Psoas muscle (tissue), 7 donors: ENCODE measurements at regions not wholly inside any gene's neighbourhood (a gene's known extent, or its start where the extent isn't known, plus 50 kb on each side); places are given as distances from the start of the nearest gene placed in this dataset.
A peak's percentile ranks its signal among the peaks of the same experiment; 100 is the strongest.

Source experiments
- ATAC-seq, 4 donors: fragments of 200-7000 bp; cut with Tn5 transposase; one replicate each; pipeline ENCODE4 v1.9.1; 2020; ENCODE audit warnings: moderate library complexity in 3 of 4, mild to moderate bottlenecking in 2 of 4
- DNase-seq, 2 donors: peaks; one replicate each; pipeline ENCODE4 v3.0.0-alpha.2; 2020
- H3K27ac ChIP-seq: fragments of 200-600 bp; one replicate; pipeline ENCODE4 v1.8.0; 2022
- H3K27me3 ChIP-seq, 3 donors: fragments of 200-600 bp in 1 of 3; one replicate each; pipeline versions ENCODE4 v1.6.1 to v1.8.0; 2013 to 2022; ENCODE audit warnings: low read length in 2 of 3, mild to moderate bottlenecking in 2 of 3, moderate library complexity in 1 of 3; ENCODE audit not compliant: insufficient read depth in 3 of 3
- H3K36me3 ChIP-seq, 2 donors: fragments of 200-600 bp in 1 of 2; one replicate each; pipeline versions ENCODE4 v1.6.1 to v1.8.0; 2013 to 2022; ENCODE audit warnings: low read depth in 1 of 2, mild to moderate bottlenecking in 1 of 2, moderate library complexity in 1 of 2; ENCODE audit not compliant: insufficient read depth in 1 of 2
- H3K4me1 ChIP-seq: fragments of 200-600 bp; one replicate; pipeline ENCODE4 v1.8.0; 2022
- H3K4me3 ChIP-seq: fragments of 200-600 bp; one replicate; pipeline ENCODE4 v1.8.0; 2022; ENCODE audit warnings: mild to moderate bottlenecking
- H3K9me3 ChIP-seq: fragments of 200-600 bp; one replicate; pipeline ENCODE4 v1.8.0; 2022
- CTCF ChIP-seq: fragments of 200-600 bp; IDR thresholded peaks from one replicate; pipeline ENCODE4 v1.8.0; 2022; ENCODE audit warnings: antibody characterized with exemption
- WGBS, 3 donors: extraction: QIAGEN DNeasy Blood & Tissue Kit; methylation state at CpG; one replicate each; pipeline versions ENCODE4 v1.1.6 to v1.1.7; 2013; 5-methylcytosine and 5-hydroxymethylcytosine counted together
- intact Hi-C, 2 donors: fragments of 100-400 bp; cut with DNase I; formaldehyde crosslinking; loops; one replicate each; pipeline versions ENCODE4 v1.11.0 to v1.14.2; 2022
- donor health status: healthy with polysubstance abuse.
- donor health status: DM: no; HTN: no; CAD: no; lungs with moderate emphysema.
- donor health status: Bipolar disorder and iron deficiency.
- donor health status: healthy.
- donor health status: DM: yes; HTN: yes; CAD: no.
- donor health status: DM: no; HTN: no; CAD: no.
- donor health status: DM: yes; HTN: yes; CAD: no.

GRCh38 chr7:131203291-131203976 lies 124.2 kb upstream of the MKLN1 start:
- Histone ChIP-seq H3K27ac (no peak overlapping the region), H3K9me3 (no peaks in the 10 kb centered on the region)
- 49 to 65% (median 52%) methylated on average over 5 of the region's 5 CpGs for WGBS, 3 donors

DNA sequence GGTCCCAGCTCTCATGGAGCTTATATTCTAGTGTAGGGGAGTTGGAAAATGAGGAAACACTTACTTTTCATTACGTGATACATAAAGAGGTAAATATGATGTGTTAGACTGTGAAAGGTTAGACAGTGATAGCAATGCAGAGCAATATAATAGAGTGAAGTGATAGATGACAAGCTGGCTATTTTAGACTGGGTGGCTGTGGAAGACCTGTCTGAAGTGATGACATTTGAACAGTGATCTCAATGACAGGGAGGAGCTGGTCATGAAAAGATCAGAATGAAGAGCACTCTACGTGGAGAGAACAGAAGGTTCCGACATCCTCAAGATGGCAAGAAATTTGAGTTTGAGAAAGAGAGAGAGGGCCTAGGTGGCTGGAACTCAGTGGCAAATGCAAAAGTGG lies 118.9 kb upstream of the MKLN1 start:
- Histone ChIP-seq H3K27ac (no peak overlapping the region), H3K4me1 (peaks cover 6% of the 10 kb centered on the region), H3K9me3 (no peaks in the 10 kb centered on the region), H3K36me3 (no peaks in the 10 kb centered on the region), H3K4me3 (no peak overlapping the region), H3K27me3 (no peaks in the 10 kb centered on the region)
- 59 to 76% (median 71%) methylated on average over 3 of the region's 3 CpGs for WGBS, 3 donors
- ATAC-seq (no peak), DNase-seq (no peak)
- intact Hi-C loops, result no loop called here
- TF ChIP-seq CTCF, result no peak

More at GRCh38 chr7:131203291-131203976, 124.2 kb upstream of the MKLN1 start:
- Histone ChIP-seq H3K36me3 (no peaks in the 10 kb centered on the region), H3K4me3 (no peak overlapping the region), H3K4me1 (no peaks in the 10 kb centered on the region), H3K27me3 (no peaks in the 10 kb centered on the region)
- DNase-seq, result peak; percentile 33 to 72
- no peak for TF ChIP-seq CTCF
- ATAC-seq, result peak in 2 of 4 donors; percentile 28 to 56
- intact Hi-C loops, result loop anchor here in 1 of 2 donors (1.0 kb wide), 1 partner anchor 16 kb away; no protein-coding TSS in a partner anchor

- ATAC-seq (no peak), DNase-seq (no peak)
- 32 to 69% (median 45%) methylated on average over 1 to 2 of the region's 2 CpGs for WGBS, 3 donors
- Histone ChIP-seq H3K4me1 (peaks cover 6% of the 10 kb centered on the region), H3K36me3 (no peaks in the 10 kb centered on the region), H3K4me3 (no peak overlapping the region), H3K27ac (no peak overlapping the region), H3K9me3 (no peaks in the 10 kb centered on the region), H3K27me3 (no peaks in the 10 kb centered on the region)
- no peak for TF ChIP-seq CTCF
- intact Hi-C loops, result no loop called here
These were observed 117.1 kb upstream of the MKLN1 start for GRCh38 chr7:131210618-131211017.

DNA sequence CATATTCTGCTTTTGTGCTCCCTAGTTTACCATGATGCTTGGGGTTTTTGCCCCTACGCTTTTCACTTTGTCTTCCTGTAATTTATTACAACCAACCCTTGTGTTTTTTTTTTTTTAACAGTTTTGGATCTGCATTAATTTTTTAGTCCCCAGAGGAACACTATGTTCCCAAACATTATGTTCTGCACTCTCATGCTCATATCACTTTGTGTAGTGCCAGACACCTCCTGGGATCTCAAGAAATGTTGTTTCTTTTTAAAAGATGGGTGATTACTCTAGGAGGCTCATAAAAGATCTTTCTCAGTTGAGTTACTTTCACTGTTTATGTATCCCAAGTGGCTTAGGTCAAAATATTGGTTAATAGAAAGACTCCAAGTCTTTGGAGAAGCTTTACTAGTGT lies 116.2 kb upstream of the MKLN1 start:
- no peak overlapping the region for H3K4me3 ChIP-seq
- intact Hi-C loops, result no loop called here
- H3K4me1 ChIP-seq, result peaks cover 6% of the 10 kb centered on the region
- no peaks in the 10 kb centered on the region for H3K9me3 ChIP-seq
- no peaks in the 10 kb centered on the region for H3K36me3 ChIP-seq
- ATAC-seq, result peak in 1 of 4 donors; percentile 66
- no peak for TF ChIP-seq CTCF
- no peak for DNase-seq
- no peaks in the 10 kb centered on the region for H3K27me3 ChIP-seq
- no peak overlapping the region for H3K27ac ChIP-seq
- 83 to 97% (median 96%) methylated on average over 1 of the region's 1 CpG for WGBS, 3 donors

GRCh38 chr7:131212114-131212513 lies 115.6 kb upstream of the MKLN1 start:
- intact Hi-C loops, result no loop called here
- H3K9me3 ChIP-seq, result no peaks in the 10 kb centered on the region
- H3K4me1 ChIP-seq, result peaks cover 6% of the 10 kb centered on the region
- no peaks in the 10 kb centered on the region for H3K36me3 ChIP-seq
- H3K27me3 ChIP-seq, result no peaks in the 10 kb centered on the region
- no peak overlapping the region for H3K4me3 ChIP-seq
- no peak for TF ChIP-seq CTCF
- no peak for DNase-seq
- no peak for ATAC-seq
- H3K27ac ChIP-seq, result no peak overlapping the region
